GM23338 (cell line): ENCODE measurements at regions not wholly inside any gene's neighbourhood (a gene's known extent, or its start where the extent isn't known, plus 50 kb on each side); places are given as distances from the start of the nearest gene placed in this dataset.

Experiments
- EZH2phosphoT487 ChIP-seq: fragments of 200-600 bp; sonication (generic); IDR thresholded peaks from one replicate; pipeline ENCODE4 v1.8.1; 2018; ENCODE audit warnings: antibody characterized with exemption; ENCODE audit not compliant: unreplicated experiment
- JUNB ChIP-seq: IDR thresholded peaks from one replicate; pipeline ENCODE4 v1.6.1; 2016; ENCODE audit warnings: antibody characterized with exemption; ENCODE audit not compliant: unreplicated experiment

- TF ChIP-seq JUNB, result no peak
- no peak for TF ChIP-seq EZH2phosphoT487
Measured at GRCh38 chr3:8204853-8205650, 296.6 kb upstream of the LMCD1 start.
